ENCODE measurements at regions not wholly inside any gene's neighbourhood (a gene's known extent, or its start where the extent isn't known, plus 50 kb on each side); places are given as distances from the start of the nearest gene placed in this dataset.

- Histone ChIP-seq H3K27ac (ENCODE audit: low read length) (no peak overlapping the region), H3K36me3 (ENCODE audit: insufficient read depth, low read length) (no peaks in the 10 kb centered on the region), H3K4me2 (ENCODE audit: insufficient read depth, low read length) (no peak overlapping the region), H3K9me3 (ENCODE audit: insufficient read depth, low read length, severe bottlenecking) (no peaks in the 10 kb centered on the region), H3K4me1 (ENCODE audit: insufficient read depth, low read length) (no peaks in the 10 kb centered on the region), H4K20me1 (ENCODE audit: insufficient read depth, low read length) (no peaks in the 10 kb centered on the region), H3K9ac (ENCODE audit: low read depth, low read length) (no peak overlapping the region), H2AFZ (ENCODE audit: low read depth, low read length) (no peak overlapping the region), H3K4me3 (ENCODE audit: low read depth in 1 of 2, low read length in 2 of 2) (no peak overlapping the region), H3K27me3 (ENCODE audit: insufficient read depth, low read length, poor library complexity) (peaks cover 2% of the 10 kb centered on the region), H3K79me2 (ENCODE audit: insufficient read depth, low read length) (no peaks in the 10 kb centered on the region)
- peak; percentile 30 for DNase-seq
- TF ChIP-seq CTCF (IDR thresholded peaks at IDR 0.05; ENCODE audit: borderline replicate concordance, extremely low read depth, low read length, poor library complexity, severe bottlenecking) = peak; percentile 63
- no peak for TF ChIP-seq EZH2 (IDR thresholded peaks at IDR 0.05; ENCODE audit: borderline replicate concordance, low read depth, low read length, severe bottlenecking)
- peak; percentile 66; the same call in 2 of the 3 replicates for ATAC-seq (ENCODE audit: insufficient read depth, low read depth)
Measured at GRCh38 chr5:145237843-145238242, 597.3 kb downstream of the PRELID2 start.

- Histone ChIP-seq H3K27me3 (ENCODE audit: insufficient read depth, low read length, poor library complexity) (peaks cover 2% of the 10 kb centered on the region), H3K36me3 (ENCODE audit: insufficient read depth, low read length) (no peaks in the 10 kb centered on the region), H3K27ac (ENCODE audit: low read length) (no peak overlapping the region), H3K9me3 (ENCODE audit: insufficient read depth, low read length, severe bottlenecking) (no peaks in the 10 kb centered on the region), H3K4me3 (ENCODE audit: low read depth in 1 of 2, low read length in 2 of 2) (no peak overlapping the region), H3K79me2 (ENCODE audit: insufficient read depth, low read length) (no peaks in the 10 kb centered on the region), H3K9ac (ENCODE audit: low read depth, low read length) (no peak overlapping the region), H3K4me1 (ENCODE audit: insufficient read depth, low read length) (no peaks in the 10 kb centered on the region), H2AFZ (ENCODE audit: low read depth, low read length) (no peak overlapping the region), H4K20me1 (ENCODE audit: insufficient read depth, low read length) (no peaks in the 10 kb centered on the region), H3K4me2 (ENCODE audit: insufficient read depth, low read length) (no peak overlapping the region)
- DNase-seq (no peak), ATAC-seq (ENCODE audit: insufficient read depth, low read depth) (no peak)
- TF ChIP-seq CTCF (IDR thresholded peaks at IDR 0.05; ENCODE audit: borderline replicate concordance, extremely low read depth, low read length, poor library complexity, severe bottlenecking) (no peak), EZH2 (IDR thresholded peaks at IDR 0.05; ENCODE audit: borderline replicate concordance, low read depth, low read length, severe bottlenecking) (no peak)
Measured at GRCh38 chr5:145236983-145237382, 598.2 kb downstream of the PRELID2 start.

- Histone ChIP-seq H3K27me3 (ENCODE audit: insufficient read depth, low read length, poor library complexity) (peaks cover 2% of the 10 kb centered on the region), H2AFZ (ENCODE audit: low read depth, low read length) (no peak overlapping the region), H3K9ac (ENCODE audit: low read depth, low read length) (no peak overlapping the region), H3K79me2 (ENCODE audit: insufficient read depth, low read length) (no peaks in the 10 kb centered on the region), H3K9me3 (ENCODE audit: insufficient read depth, low read length, severe bottlenecking) (no peaks in the 10 kb centered on the region), H3K4me3 (ENCODE audit: low read depth in 1 of 2, low read length in 2 of 2) (no peak overlapping the region), H3K27ac (ENCODE audit: low read length) (no peak overlapping the region), H3K36me3 (ENCODE audit: insufficient read depth, low read length) (no peaks in the 10 kb centered on the region), H4K20me1 (ENCODE audit: insufficient read depth, low read length) (no peaks in the 10 kb centered on the region), H3K4me2 (ENCODE audit: insufficient read depth, low read length) (no peak overlapping the region), H3K4me1 (ENCODE audit: insufficient read depth, low read length) (no peaks in the 10 kb centered on the region)
- DNase-seq (no peak), ATAC-seq (ENCODE audit: insufficient read depth, low read depth) (no peak)
- TF ChIP-seq CTCF (IDR thresholded peaks at IDR 0.05; ENCODE audit: borderline replicate concordance, extremely low read depth, low read length, poor library complexity, severe bottlenecking) = no peak
Measured at GRCh38 chr5:145236127-145236526, 599.0 kb downstream of the PRELID2 start.

GRCh38 chr5:145233461-145233860 is 601.7 kb downstream of the PRELID2 start:
- ATAC-seq (ENCODE audit: insufficient read depth, low read depth) (no peak), DNase-seq (no peak)
- Histone ChIP-seq H3K9me3 (ENCODE audit: insufficient read depth, low read length, severe bottlenecking) (no peaks in the 10 kb centered on the region), H3K4me3 (ENCODE audit: low read depth in 1 of 2, low read length in 2 of 2) (no peak overlapping the region), H3K4me1 (ENCODE audit: insufficient read depth, low read length) (no peaks in the 10 kb centered on the region), H3K27me3 (ENCODE audit: insufficient read depth, low read length, poor library complexity) (peaks cover 2% of the 10 kb centered on the region), H3K36me3 (ENCODE audit: insufficient read depth, low read length) (no peaks in the 10 kb centered on the region), H2AFZ (ENCODE audit: low read depth, low read length) (no peak overlapping the region), H3K79me2 (ENCODE audit: insufficient read depth, low read length) (no peaks in the 10 kb centered on the region), H3K27ac (ENCODE audit: low read length) (no peak overlapping the region), H3K4me2 (ENCODE audit: insufficient read depth, low read length) (no peak overlapping the region), H4K20me1 (ENCODE audit: insufficient read depth, low read length) (no peaks in the 10 kb centered on the region), H3K9ac (ENCODE audit: low read depth, low read length) (no peak overlapping the region)
- TF ChIP-seq EZH2 (IDR thresholded peaks at IDR 0.05; ENCODE audit: borderline replicate concordance, low read depth, low read length, severe bottlenecking) = no peak
- TF ChIP-seq CTCF (IDR thresholded peaks at IDR 0.05; ENCODE audit: borderline replicate concordance, extremely low read depth, low read length, poor library complexity, severe bottlenecking) = no peak
